ENCODE measurements at regions not wholly inside any gene's neighbourhood (a gene's known extent, or its start where the extent isn't known, plus 50 kb on each side); places are given as distances from the start of the nearest gene placed in this dataset.

GRCh38 chr2:147499785-147500184 is 345.0 kb upstream of the ACVR2A start:
- no peak for DNase-seq

- DNase-seq, result no peak
Measured at GRCh38 chr2:147495734-147496133, 349.1 kb upstream of the ACVR2A start.

- no peak for DNase-seq
Measured at GRCh38 chr2:147492471-147492870, 352.4 kb upstream of the ACVR2A start.

- no peak for DNase-seq
Measured at GRCh38 chr2:147491506-147491905, 353.3 kb upstream of the ACVR2A start.

GRCh38 chr2:147490401-147491261 is 354.2 kb upstream of the ACVR2A start:
- no peak for DNase-seq

GRCh38 chr2:147488472-147488871 is 356.4 kb upstream of the ACVR2A start:
- no peak for DNase-seq

GRCh38 chr2:147487978-147488289 is 356.9 kb upstream of the ACVR2A start:
- no peak for DNase-seq

- DNase-seq, result no peak
Measured at GRCh38 chr2:147487286-147487977, 357.4 kb upstream of the ACVR2A start.

GRCh38 chr2:147485210-147485851 is 359.5 kb upstream of the ACVR2A start:
- DNase-seq, result no peak

GRCh38 chr2:147483911-147484310 is 360.9 kb upstream of the ACVR2A start:
- DNase-seq, result no peak

- no peak for DNase-seq
Measured at GRCh38 chr2:147482916-147483669, 361.7 kb upstream of the ACVR2A start.

- DNase-seq, result no peak
Measured at GRCh38 chr2:147482111-147482895, 362.5 kb upstream of the ACVR2A start.

GRCh38 chr2:147479358-147479757 is 365.5 kb upstream of the ACVR2A start:
- no peak for DNase-seq

GRCh38 chr2:147473075-147473474 is 371.8 kb upstream of the ACVR2A start:
- DNase-seq, result no peak

GRCh38 chr2:147471126-147471525 is 373.7 kb upstream of the ACVR2A start:
- DNase-seq, result no peak

GRCh38 chr2:147469471-147469870 is 375.4 kb upstream of the ACVR2A start:
- no peak for DNase-seq

GRCh38 chr2:147468963-147469362 is 375.9 kb upstream of the ACVR2A start:
- DNase-seq, result no peak

- no peak for DNase-seq
Measured at GRCh38 chr2:147468349-147468748, 376.5 kb upstream of the ACVR2A start.

GRCh38 chr2:147467441-147467840 is 377.4 kb upstream of the ACVR2A start:
- DNase-seq, result no peak

GRCh38 chr2:147464737-147465357 is 380.0 kb upstream of the ACVR2A start:
- no peak for DNase-seq

- no peak for DNase-seq
Measured at GRCh38 chr2:147463881-147464520, 380.8 kb upstream of the ACVR2A start.
